CD4-positive, alpha-beta memory T cell (primary cell): ENCODE measurements at regions not wholly inside any gene's neighbourhood (a gene's known extent, or its start where the extent isn't known, plus 50 kb on each side); places are given as distances from the start of the nearest gene placed in this dataset.
"Not testable (repeated sequence)": the region's sequence is repeated elsewhere in the genome, so short reads cannot be mapped to it uniquely, and the experiment has no call there.

Experiments used
- CTCF ChIA-PET: fragments of 350-600 bp; sonication (Branson Sonifier 250); formaldehyde crosslinking; loops from one replicate; lab custom pipeline; 2021; ENCODE audit warnings: inconsistent platforms; ENCODE audit not compliant: partially characterized antibody; lab: Charles Lee
- POLR2A ChIA-PET: fragments of 350-600 bp; sonication (Branson Sonifier 250); formaldehyde crosslinking; loops from one replicate; lab custom pipeline; 2021; ENCODE audit not compliant: partially characterized antibody; lab: Charles Lee
- DNase-seq, 5 donors: peaks; one replicate each; pipeline versions ENCODE4 v3.0.0 to v3.0.0-alpha.2; 2020 to 2022; ENCODE audit warnings: mixed read lengths in 1 of 5
- H3K27ac ChIP-seq: one replicate; pipeline ENCODE4 v1.7.0; 2013; ENCODE audit warnings: low read depth, low read length
- H3K27me3 ChIP-seq: 2 replicates; pipeline ENCODE4 v1.7.0; 2013; ENCODE audit warnings: mild to moderate bottlenecking, low read length, moderate library complexity; ENCODE audit not compliant: insufficient read depth
- H3K36me3 ChIP-seq: 2 replicates; pipeline ENCODE4 v1.7.0; 2013; ENCODE audit warnings: mild to moderate bottlenecking, low read length, moderate library complexity; ENCODE audit not compliant: insufficient read depth
- H3K4me1 ChIP-seq: 2 replicates; pipeline ENCODE4 v1.7.0; 2013; ENCODE audit warnings: mild to moderate bottlenecking, low read length, moderate library complexity; ENCODE audit not compliant: insufficient read depth
- H3K4me3 ChIP-seq, 2 donors: one replicate each; pipeline ENCODE4 v1.7.0; 2013; ENCODE audit warnings: low read length in 2 of 2, mild to moderate bottlenecking in 1 of 2
- H3K9me3 ChIP-seq, 2 donors: one replicate each; pipeline ENCODE4 v1.7.0; 2013; ENCODE audit warnings: low read length in 2 of 2, control low read depth in 1 of 2; ENCODE audit not compliant: control insufficient read depth in 1 of 2
- H3K27ac Mint-ChIP-seq, 7 donors: one replicate each; pipeline ENCODE4 v1.8.0; 2020 to 2021; ENCODE audit warnings: mixed read lengths in 7 of 7, mild to moderate bottlenecking in 6 of 7, inconsistent platforms in 3 of 7, moderate library complexity in 3 of 7
- H3K27me3 Mint-ChIP-seq, 2 donors: one replicate each; pipeline ENCODE4 v1.8.0; 2020 to 2021; ENCODE audit warnings: mixed read lengths in 2 of 2
- H3K36me3 Mint-ChIP-seq, 2 donors: one replicate each; pipeline ENCODE4 v1.8.0; 2020 to 2021; ENCODE audit warnings: mixed read lengths in 2 of 2, inconsistent platforms in 1 of 2, mild to moderate bottlenecking in 1 of 2
- H3K4me1 Mint-ChIP-seq, 4 donors: one replicate each; pipeline ENCODE4 v1.8.0; 2020 to 2021; ENCODE audit warnings: mixed read lengths in 4 of 4, mild to moderate bottlenecking in 1 of 4
- H3K4me3 Mint-ChIP-seq, 8 donors: one replicate each; pipeline ENCODE4 v1.8.0; 2020 to 2021; ENCODE audit warnings: mixed read lengths in 8 of 8, mild to moderate bottlenecking in 7 of 8, moderate library complexity in 6 of 8, inconsistent platforms in 3 of 8
- H3K9me3 Mint-ChIP-seq, 8 donors: one replicate each; pipeline ENCODE4 v1.8.0; 2020 to 2021; ENCODE audit warnings: mixed read lengths in 8 of 8, mild to moderate bottlenecking in 5 of 8, inconsistent platforms in 3 of 8, moderate library complexity in 1 of 8
- intact Hi-C: fragments of 100-400 bp; cut with micrococcal nuclease; formaldehyde crosslinking; loops from one replicate; pipeline ENCODE4 v1.15.1; 2023

DNA sequence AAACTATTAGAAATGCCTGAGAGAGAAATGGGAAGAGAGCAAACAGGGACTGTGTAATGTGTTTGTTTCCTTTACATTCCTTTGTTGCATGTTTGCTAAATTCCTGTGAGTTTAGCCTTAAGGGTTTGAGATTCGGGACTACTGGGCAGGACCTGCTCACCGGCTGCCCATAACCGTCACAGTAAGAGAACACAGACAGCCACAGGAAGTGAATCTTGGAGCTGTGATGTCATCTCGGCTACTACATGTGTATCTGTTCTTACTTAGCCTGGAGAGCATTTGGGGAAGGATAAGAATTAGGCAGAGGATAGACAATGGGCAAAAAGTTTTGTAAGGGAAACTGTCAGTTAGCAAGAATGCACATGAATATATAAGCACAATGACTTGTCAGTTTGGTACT is 485.1 kb upstream of the KLF6 start:
- peak overlapping the region in 1 of 7 donors; percentile 1 for H3K27ac Mint-ChIP-seq
- no peak for DNase-seq
- Histone ChIP-seq H3K9me3 (no peaks in the 10 kb centered on the region), H3K27ac (no peak overlapping the region), H3K4me3 (no peak overlapping the region), H3K36me3 (no peaks in the 10 kb centered on the region), H3K27me3 (no peaks in the 10 kb centered on the region), H3K4me1 (no peaks in the 10 kb centered on the region)
- CTCF ChIA-PET = no interaction called here
- H3K27me3 Mint-ChIP-seq = no peaks in the 10 kb centered on the region
- intact Hi-C loops = no loop called here
- POLR2A ChIA-PET = no interaction called here
- no peak overlapping the region for H3K4me3 Mint-ChIP-seq
- H3K4me1 Mint-ChIP-seq = peaks cover 9 to 12% (median 11%) of the 10 kb centered on the region in 4 donors
- peaks cover 0 to 2% (median 0%) of the 10 kb centered on the region in 8 donors for H3K9me3 Mint-ChIP-seq
- H3K36me3 Mint-ChIP-seq = no peaks in the 10 kb centered on the region

DNA sequence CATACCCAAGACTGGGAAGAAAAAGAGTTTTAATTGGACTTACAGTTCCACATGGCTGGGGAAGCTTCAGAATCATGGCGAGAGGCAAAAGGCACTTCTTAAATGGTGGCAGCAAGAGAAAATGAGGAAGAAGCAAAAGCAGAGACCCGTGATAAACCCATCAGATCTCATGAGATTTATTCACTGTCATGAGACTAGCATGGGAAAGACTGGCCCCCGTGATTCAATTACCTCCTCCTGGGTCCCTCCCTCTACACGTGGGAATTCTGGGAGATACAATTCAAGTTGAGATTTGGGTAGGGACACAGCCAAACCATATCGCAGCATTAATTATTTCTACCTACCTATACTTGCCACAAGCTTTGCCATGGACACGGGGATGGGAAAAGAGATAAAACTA is 483.5 kb upstream of the KLF6 start:
- peak overlapping the region in 1 of 7 donors; percentile 20 for H3K27ac Mint-ChIP-seq
- H3K9me3 ChIP-seq, H3K9me3 Mint-ChIP-seq, intact Hi-C loops, H3K36me3 Mint-ChIP-seq, H3K4me3 Mint-ChIP-seq, H3K4me1 ChIP-seq, H3K36me3 ChIP-seq, H3K27me3 Mint-ChIP-seq, CTCF ChIA-PET, H3K4me3 ChIP-seq, H3K27me3 ChIP-seq, H3K27ac ChIP-seq, DNase-seq: not testable (repeated sequence)
- POLR2A ChIA-PET = interaction anchor here (1.1 kb wide), 1 partner anchor 13 kb away, joined by 3 read pairs; no protein-coding TSS in a partner anchor
- H3K4me1 Mint-ChIP-seq = peaks cover 9 to 12% (median 11%) of the 10 kb centered on the region in 4 donors

DNA sequence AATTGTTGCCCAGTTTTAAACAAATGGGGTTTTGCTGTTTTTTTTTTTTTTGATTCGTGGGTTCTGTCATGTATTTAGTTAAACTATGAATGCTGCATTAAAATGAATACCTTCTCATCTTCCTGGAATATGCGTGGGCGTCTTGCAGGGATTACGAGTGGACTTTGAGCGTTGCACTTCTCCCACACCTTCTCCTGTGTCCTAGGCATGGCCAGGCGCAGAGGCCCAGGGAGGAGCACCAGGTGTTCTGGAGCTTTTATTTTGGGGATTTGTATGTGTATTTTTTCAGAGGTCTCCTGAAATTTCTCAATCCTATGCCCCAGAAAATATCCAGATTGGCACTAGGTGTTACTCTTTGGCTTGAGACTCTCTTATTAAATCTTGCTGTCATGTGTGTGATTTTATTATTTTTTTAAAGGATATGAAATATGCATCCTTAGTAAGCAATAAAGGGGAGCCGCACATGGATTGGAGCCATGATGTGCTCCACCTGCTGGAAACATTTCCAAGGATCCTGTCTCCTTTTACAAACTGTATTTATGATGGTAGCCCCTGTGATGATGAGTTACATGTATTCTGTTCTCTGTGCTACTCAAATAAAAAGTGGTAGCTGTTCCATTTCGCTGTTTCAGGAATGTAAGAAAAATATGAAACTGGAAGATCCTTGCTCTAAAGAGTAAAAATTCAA is 482.2 kb upstream of the KLF6 start:
- intact Hi-C loops = no loop called here
- ChIA-PET POLR2A (no interaction called here), CTCF (no interaction called here)
- Histone ChIP-seq H3K36me3 (no peaks in the 10 kb centered on the region), H3K27me3 (no peaks in the 10 kb centered on the region), H3K9me3 (no peaks in the 10 kb centered on the region), H3K4me3 (no peak overlapping the region), H3K27ac (no peak overlapping the region), H3K4me1 (no peaks in the 10 kb centered on the region)
- H3K4me1 Mint-ChIP-seq = peaks cover 9 to 12% (median 11%) of the 10 kb centered on the region in 4 donors
- no peak for DNase-seq
- H3K27ac Mint-ChIP-seq = peak overlapping the region in 1 of 7 donors; percentile 38
- H3K36me3 Mint-ChIP-seq = no peaks in the 10 kb centered on the region
- no peaks in the 10 kb centered on the region for H3K27me3 Mint-ChIP-seq
- H3K9me3 Mint-ChIP-seq = peaks cover 0 to 2% (median 0%) of the 10 kb centered on the region in 8 donors
- H3K4me3 Mint-ChIP-seq = no peak overlapping the region

DNA sequence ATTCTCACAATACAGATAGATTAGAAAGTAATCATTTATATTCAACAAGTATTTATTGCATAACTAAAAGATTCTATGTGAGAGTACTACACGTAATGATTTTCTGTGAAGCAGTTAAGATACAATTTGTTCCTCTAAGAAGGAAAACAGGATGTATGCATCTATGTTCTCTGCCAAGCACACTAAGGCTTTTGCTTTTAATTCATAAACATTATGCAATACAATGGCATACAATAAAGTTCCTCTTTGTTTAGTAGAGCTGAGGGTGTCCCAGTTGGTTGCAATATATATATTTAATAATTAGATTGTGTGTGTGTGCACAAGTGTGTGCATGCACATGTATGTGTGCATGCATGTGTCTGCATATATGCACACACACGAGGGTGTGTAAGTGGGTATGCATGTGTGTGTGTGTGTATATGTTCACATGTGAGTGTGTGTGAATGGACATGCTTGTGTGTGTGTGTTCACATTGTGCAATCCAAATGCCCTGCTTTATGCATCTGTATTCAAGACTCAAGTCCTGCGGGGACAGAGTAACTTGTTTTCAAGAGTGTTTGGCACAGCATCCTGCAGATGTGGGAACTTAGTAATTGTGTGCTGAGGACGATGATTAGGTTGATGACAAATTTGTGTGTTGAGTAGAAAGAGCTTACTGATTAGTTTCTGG is 481.5 kb upstream of the KLF6 start:
- Histone ChIP-seq H3K27ac (no peak overlapping the region), H3K27me3 (no peaks in the 10 kb centered on the region), H3K9me3 (no peaks in the 10 kb centered on the region), H3K36me3 (no peaks in the 10 kb centered on the region), H3K4me1 (no peaks in the 10 kb centered on the region), H3K4me3 (no peak overlapping the region)
- peaks cover 0 to 2% (median 0%) of the 10 kb centered on the region in 8 donors for H3K9me3 Mint-ChIP-seq
- ChIA-PET CTCF (no interaction called here), POLR2A (interaction anchor here (1.1 kb wide), 1 partner anchor 485 kb away, joined by 3 read pairs; no protein-coding TSS in a partner anchor)
- no peaks in the 10 kb centered on the region for H3K27me3 Mint-ChIP-seq
- no peak overlapping the region for H3K4me3 Mint-ChIP-seq
- no peaks in the 10 kb centered on the region for H3K36me3 Mint-ChIP-seq
- peaks cover 9 to 12% (median 11%) of the 10 kb centered on the region in 4 donors for H3K4me1 Mint-ChIP-seq
- intact Hi-C loops = no loop called here
- H3K27ac Mint-ChIP-seq = peak overlapping the region in 1 of 7 donors; percentile 38
- no peak for DNase-seq

DNA sequence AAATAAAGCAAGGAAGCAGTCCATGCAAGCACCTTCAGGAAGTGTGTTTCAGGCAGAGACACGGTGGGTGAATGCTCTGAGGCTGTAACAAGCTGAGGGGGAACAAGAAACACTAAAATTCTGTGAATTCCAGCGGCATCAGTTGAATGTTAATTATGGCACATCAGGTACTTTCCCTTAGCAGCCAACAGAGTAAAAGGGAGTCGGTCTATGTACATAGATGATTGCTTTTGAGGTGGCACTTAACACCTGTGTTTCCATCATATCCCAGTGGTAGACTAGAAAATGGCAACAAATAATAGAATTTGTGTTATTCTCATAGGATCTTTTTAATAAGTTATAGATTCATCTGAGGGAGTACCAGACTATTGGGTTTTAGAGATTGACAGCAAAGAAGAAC is 481.0 kb upstream of the KLF6 start:
- intact Hi-C loops = no loop called here
- Mint-ChIP-seq H3K4me1 (peaks cover 9 to 13% (median 12%) of the 10 kb centered on the region in 4 donors), H3K27me3 (no peaks in the 10 kb centered on the region), H3K9me3 (peaks cover 0 to 2% (median 0%) of the 10 kb centered on the region in 8 donors), H3K27ac (peak overlapping the region in 2 of 7 donors; percentile 8 to 44), H3K36me3 (no peaks in the 10 kb centered on the region), H3K4me3 (peak overlapping the region in 1 of 8 donors; percentile 20)
- ChIA-PET POLR2A (interaction anchor here (1.1 kb wide), 1 partner anchor 484 kb away, joined by 3 read pairs; no protein-coding TSS in a partner anchor), CTCF (no interaction called here)
- Histone ChIP-seq H3K36me3 (no peaks in the 10 kb centered on the region), H3K9me3 (no peaks in the 10 kb centered on the region), H3K4me1 (no peaks in the 10 kb centered on the region), H3K27me3 (no peaks in the 10 kb centered on the region), H3K4me3 (no peak overlapping the region), H3K27ac (no peak overlapping the region)
- DNase-seq = no peak

DNA sequence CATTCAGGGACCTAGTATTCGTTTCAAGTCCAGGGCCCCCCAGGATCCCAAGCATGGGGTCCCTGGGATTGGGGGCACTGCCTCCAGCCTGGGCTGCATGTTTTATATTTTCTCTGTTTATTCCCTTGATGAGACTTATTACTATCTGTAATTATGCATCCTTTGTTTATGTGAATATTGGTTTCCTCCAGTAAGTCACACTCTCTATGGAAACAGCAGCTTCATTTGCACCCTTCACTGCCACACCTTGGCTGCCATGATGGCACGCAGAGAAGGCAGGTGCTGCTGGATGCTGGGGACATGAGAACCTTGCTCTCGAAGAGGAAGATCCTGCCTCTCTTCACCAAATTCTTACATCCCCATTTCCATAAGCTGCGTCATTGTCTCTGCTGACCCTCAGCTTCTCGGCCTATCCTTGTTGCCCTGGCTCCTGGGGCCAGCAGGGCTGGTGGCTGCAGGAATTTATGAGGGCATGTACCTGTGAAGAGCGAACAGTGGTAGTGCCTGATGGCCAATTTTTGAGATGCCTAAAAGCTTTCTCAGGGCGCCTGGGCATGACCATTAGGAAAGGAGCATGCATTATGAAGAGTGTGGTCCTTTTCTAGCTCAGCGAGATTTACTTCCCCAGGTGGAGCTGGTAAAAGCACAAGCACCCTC is 479.3 kb upstream of the KLF6 start:
- intact Hi-C loops = no loop called here
- no peaks in the 10 kb centered on the region for H3K9me3 ChIP-seq
- Mint-ChIP-seq H3K36me3 (no peaks in the 10 kb centered on the region), H3K9me3 (peaks cover 0 to 2% (median 0%) of the 10 kb centered on the region in 8 donors), H3K27me3 (no peaks in the 10 kb centered on the region), H3K4me3 (no peak overlapping the region), H3K4me1 (peaks cover 7 to 11% (median 9%) of the 10 kb centered on the region in 4 donors), H3K27ac (no peak overlapping the region)
- ChIA-PET POLR2A (interaction anchor here (1.2 kb wide), 1 partner anchor 14 kb away, joined by 3 read pairs; no protein-coding TSS in a partner anchor), CTCF (no interaction called here)
- no peak overlapping the region for H3K4me3 ChIP-seq
- DNase-seq = no peak
- no peaks in the 10 kb centered on the region for H3K36me3 ChIP-seq
- H3K4me1 ChIP-seq = no peaks in the 10 kb centered on the region
- no peaks in the 10 kb centered on the region for H3K27me3 ChIP-seq
- H3K27ac ChIP-seq = no peak overlapping the region

DNA sequence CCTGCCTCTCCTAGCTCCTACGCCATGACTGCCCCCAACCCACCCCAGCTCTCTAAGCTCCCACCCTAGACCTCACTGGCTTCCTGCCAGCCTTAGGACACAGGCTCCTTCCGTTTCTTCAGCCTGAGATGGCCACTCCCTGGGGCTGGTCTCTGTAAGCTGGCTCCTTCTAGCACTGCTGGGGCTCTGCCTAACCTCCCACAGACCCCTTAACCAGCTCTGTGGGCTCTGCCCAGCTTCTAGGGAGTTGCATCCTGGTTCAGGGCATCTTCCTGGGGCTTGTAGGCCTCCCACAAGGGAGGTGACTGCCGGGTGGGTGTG is 478.6 kb upstream of the KLF6 start:
- intact Hi-C loops = no loop called here
- H3K9me3 Mint-ChIP-seq = peaks cover 0 to under 1% (median 0%) of the 10 kb centered on the region in 8 donors
- Histone ChIP-seq H3K4me3 (no peak overlapping the region), H3K9me3 (no peaks in the 10 kb centered on the region), H3K36me3 (no peaks in the 10 kb centered on the region), H3K27me3 (no peaks in the 10 kb centered on the region), H3K4me1 (no peaks in the 10 kb centered on the region), H3K27ac (no peak overlapping the region)
- H3K27me3 Mint-ChIP-seq = no peaks in the 10 kb centered on the region
- DNase-seq = no peak
- H3K27ac Mint-ChIP-seq = no peak overlapping the region
- H3K4me1 Mint-ChIP-seq = peaks cover 7 to 11% (median 9%) of the 10 kb centered on the region in 4 donors
- H3K4me3 Mint-ChIP-seq = no peak overlapping the region
- no peaks in the 10 kb centered on the region for H3K36me3 Mint-ChIP-seq
- ChIA-PET POLR2A (interaction anchor here (1.2 kb wide), 1 partner anchor 15 kb away, joined by 3 read pairs; no protein-coding TSS in a partner anchor), CTCF (no interaction called here)
